Retina (tissue), 1 donor: ENCODE measurements at regions not wholly inside any gene's neighbourhood (a gene's known extent, or its start where the extent isn't known, plus 50 kb on each side); places are given as distances from the start of the nearest gene placed in this dataset.
"Not testable (repeated sequence)": the region's sequence is repeated elsewhere in the genome, so short reads cannot be mapped to it uniquely, and the experiment has no call there.

Experiments used
- DNase-seq: peaks from one replicate; pipeline ENCODE4 v3.0.0-alpha.2; 2016

GRCh38 chr22:48498526-48499331 is 1328.9 kb downstream of the BRD1 start:
- DNase-seq: no peak

GRCh38 chr22:48497743-48498520 is 1329.7 kb downstream of the BRD1 start:
- not testable (repeated sequence) for DNase-seq

- no peak for DNase-seq
Observed at GRCh38 chr22:48496987-48497650, 1330.6 kb downstream of the BRD1 start.

GRCh38 chr22:48496226-48496845 is 1331.3 kb downstream of the BRD1 start:
- no peak for DNase-seq

GRCh38 chr22:48495751-48496080 is 1332.0 kb downstream of the BRD1 start:
- no peak for DNase-seq

- peak; percentile 60 for DNase-seq
Observed at GRCh38 chr22:48494968-48495750, 1332.5 kb downstream of the BRD1 start.

- peak; percentile 55 for DNase-seq
Observed at GRCh38 chr22:48494256-48494967, 1333.3 kb downstream of the BRD1 start.

GRCh38 chr22:48493733-48494132 is 1333.9 kb downstream of the BRD1 start:
- DNase-seq: no peak

GRCh38 chr22:48492366-48493320 is 1335.0 kb downstream of the BRD1 start:
- peak; percentile 90 for DNase-seq

GRCh38 chr22:48491451-48491941 is 1336.2 kb downstream of the BRD1 start:
- peak; percentile 67 for DNase-seq

- peak; percentile 69 for DNase-seq
Observed at GRCh38 chr22:48490500-48491411, 1336.9 kb downstream of the BRD1 start.

GRCh38 chr22:48489551-48490499 is 1337.8 kb downstream of the BRD1 start:
- DNase-seq: peak; percentile 79

- peak; percentile 81 for DNase-seq
Observed at GRCh38 chr22:48488611-48489511, 1338.8 kb downstream of the BRD1 start.

GRCh38 chr22:48488149-48488551 is 1339.5 kb downstream of the BRD1 start:
- DNase-seq: peak; percentile 78

- DNase-seq: no peak
Observed at GRCh38 chr22:48486558-48486957, 1341.1 kb downstream of the BRD1 start.

GRCh38 chr22:48486134-48486532 is 1341.5 kb downstream of the BRD1 start:
- no peak for DNase-seq
